Karpas-422 (cell line): ENCODE measurements at regions not wholly inside any gene's neighbourhood (a gene's known extent, or its start where the extent isn't known, plus 50 kb on each side); places are given as distances from the start of the nearest gene placed in this dataset.
"Not testable (repeated sequence)": the region's sequence is repeated elsewhere in the genome, so short reads cannot be mapped to it uniquely, and the experiment has no call there.

Experiments
- DNase-seq: peaks from one replicate; pipeline ENCODE4 v3.0.0-alpha.2; 2015
- H2AFZ ChIP-seq: fragments of 200-600 bp; sonication (generic); 2 replicates; pipeline ENCODE4 v1.6.1; 2014; ENCODE audit warnings: antibody characterized with exemption, low read length, mixed read lengths
- H3K27ac ChIP-seq: fragments of 200-600 bp; sonication (generic); 2 replicates; pipeline ENCODE4 v1.5.1; 2014; ENCODE audit warnings: mild to moderate bottlenecking, low read length, moderate library complexity
- H3K27me3 ChIP-seq: fragments of 200-600 bp; sonication (generic); 2 replicates; pipeline ENCODE4 v1.6.1; 2014; ENCODE audit warnings: low read length, mixed read lengths
- H3K36me3 ChIP-seq: fragments of 200-600 bp; sonication (generic); 2 replicates; pipeline ENCODE4 v1.6.1; 2014; ENCODE audit warnings: low read length, mixed read lengths; ENCODE audit not compliant: insufficient read depth
- H3K4me1 ChIP-seq: fragments of 200-600 bp; sonication (generic); 2 replicates; pipeline ENCODE4 v1.6.1; 2014; ENCODE audit warnings: mild to moderate bottlenecking, low read length, mixed read lengths
- H3K4me2 ChIP-seq: fragments of 200-600 bp; sonication (generic); 2 replicates; pipeline ENCODE4 v1.6.1; 2014; ENCODE audit warnings: low read length, low read depth, mild to moderate bottlenecking; ENCODE audit not compliant: poor library complexity, severe bottlenecking
- H3K4me3 ChIP-seq: fragments of 200-600 bp; sonication (generic); 2 replicates; pipeline ENCODE4 v1.5.1; 2014; ENCODE audit warnings: mild to moderate bottlenecking, antibody characterized with exemption, low read length, mixed read lengths
- H3K79me2 ChIP-seq: fragments of 200-600 bp; sonication (generic); 2 replicates; pipeline ENCODE4 v1.6.1; 2014; ENCODE audit warnings: mild to moderate bottlenecking, low read length, mixed read lengths
- H3K9ac ChIP-seq: fragments of 200-600 bp; sonication (generic); 2 replicates; pipeline ENCODE4 v1.6.0; 2014; ENCODE audit warnings: low read length
- H3K9me2 ChIP-seq: fragments of 200-600 bp; sonication (generic), shearing (Covaris generic); replicated peaks from 2 replicates; pipeline ENCODE4 v1.6.0; 2014; ENCODE audit warnings: mild to moderate bottlenecking, low read length, moderate library complexity; ENCODE audit not compliant: insufficient read depth
- H3K9me3 ChIP-seq: fragments of 300-700, 200-600 bp; sonication (generic); 2 replicates; pipeline ENCODE4 v1.6.1; 2014; ENCODE audit warnings: low read length, mixed read lengths
- H4K20me1 ChIP-seq: fragments of 200-600 bp; sonication (generic); 2 replicates; pipeline ENCODE4 v1.6.1; 2014; ENCODE audit warnings: mild to moderate bottlenecking, antibody characterized with exemption, low read length, low read depth; ENCODE audit not compliant: insufficient read depth

- H3K36me3 ChIP-seq: no peaks in the 10 kb centered on the region
- H3K27me3 ChIP-seq: no peaks in the 10 kb centered on the region
- no peaks in the 10 kb centered on the region; the same call in 1 of the 2 replicates for H3K4me1 ChIP-seq
- H3K27ac ChIP-seq: no peak overlapping the region
- no peak overlapping the region for H3K4me3 ChIP-seq
- H3K9me3 ChIP-seq: peaks cover 27% of the 10 kb centered on the region
- no peaks in the 10 kb centered on the region for H4K20me1 ChIP-seq
- H3K4me2 ChIP-seq: no peak overlapping the region
- no peak overlapping the region for H3K9ac ChIP-seq
- H3K79me2 ChIP-seq: no peaks in the 10 kb centered on the region
- no peaks in the 10 kb centered on the region for H3K9me2 ChIP-seq
- no peak overlapping the region; the same call in 1 of the 2 replicates for H2AFZ ChIP-seq
- DNase-seq: no peak
Observed at GRCh38 chr14:43116341-43116740, 1390.7 kb downstream of the FSCB start.

- no peak for DNase-seq
- Histone ChIP-seq H3K9ac (no peak overlapping the region), H3K4me1 (peaks cover 4% of the 10 kb centered on the region; the same call in 1 of the 2 replicates), H4K20me1 (no peaks in the 10 kb centered on the region), H3K4me3 (no peak overlapping the region), H3K9me3 (no peaks in the 10 kb centered on the region), H3K27ac (no peak overlapping the region), H3K9me2 (no peaks in the 10 kb centered on the region), H2AFZ (peak overlapping the region; percentile 53), H3K79me2 (no peaks in the 10 kb centered on the region), H3K27me3 (no peaks in the 10 kb centered on the region), H3K4me2 (no peak overlapping the region), H3K36me3 (no peaks in the 10 kb centered on the region)
Observed at GRCh38 chr14:43105305-43105704, 1401.8 kb downstream of the FSCB start.

GRCh38 chr14:43090380-43090779, 1416.7 kb downstream of the FSCB start:
- no peaks in the 10 kb centered on the region for H4K20me1 ChIP-seq
- no peaks in the 10 kb centered on the region for H3K27me3 ChIP-seq
- no peaks in the 10 kb centered on the region for H3K9me3 ChIP-seq
- H3K79me2 ChIP-seq: no peaks in the 10 kb centered on the region
- peaks cover 10% of the 10 kb centered on the region for H3K4me1 ChIP-seq
- no peak overlapping the region for H3K9ac ChIP-seq
- H3K36me3 ChIP-seq: no peaks in the 10 kb centered on the region
- DNase-seq: no peak
- no peaks in the 10 kb centered on the region for H3K9me2 ChIP-seq
- H3K4me3 ChIP-seq: no peak overlapping the region
- peak overlapping the region; percentile 34; the same call in 1 of the 2 replicates for H2AFZ ChIP-seq
- H3K4me2 ChIP-seq: no peak overlapping the region
- H3K27ac ChIP-seq: no peak overlapping the region

GRCh38 chr14:43087666-43088065, 1419.4 kb downstream of the FSCB start:
- H4K20me1 ChIP-seq: no peaks in the 10 kb centered on the region
- H3K27ac ChIP-seq: no peak overlapping the region
- H3K4me1 ChIP-seq: peaks cover 4% of the 10 kb centered on the region
- no peak overlapping the region for H3K4me3 ChIP-seq
- H3K36me3 ChIP-seq: no peaks in the 10 kb centered on the region; the same call in 1 of the 2 replicates
- H3K9me3 ChIP-seq: peaks cover 12% of the 10 kb centered on the region
- H2AFZ ChIP-seq: peak overlapping the region; percentile 13
- H3K27me3 ChIP-seq: no peaks in the 10 kb centered on the region
- no peak for DNase-seq
- H3K9me2 ChIP-seq: no peaks in the 10 kb centered on the region
- H3K4me2 ChIP-seq: no peak overlapping the region
- H3K79me2 ChIP-seq: no peaks in the 10 kb centered on the region
- H3K9ac ChIP-seq: no peak overlapping the region

- H3K4me2 ChIP-seq: no peak overlapping the region
- H3K79me2 ChIP-seq: no peaks in the 10 kb centered on the region
- no peak for DNase-seq
- H4K20me1 ChIP-seq: no peaks in the 10 kb centered on the region
- no peak overlapping the region for H3K9ac ChIP-seq
- no peaks in the 10 kb centered on the region for H3K9me2 ChIP-seq
- H3K4me3 ChIP-seq: no peak overlapping the region
- H3K4me1 ChIP-seq: no peaks in the 10 kb centered on the region
- H3K27ac ChIP-seq: no peak overlapping the region
- H3K27me3 ChIP-seq: no peaks in the 10 kb centered on the region
- peak overlapping the region; percentile 47 for H2AFZ ChIP-seq
- H3K9me3 ChIP-seq: peaks cover 15% of the 10 kb centered on the region
- H3K36me3 ChIP-seq: no peaks in the 10 kb centered on the region; the same call in 1 of the 2 replicates
Observed at GRCh38 chr14:43085819-43086218, 1421.3 kb downstream of the FSCB start.

GRCh38 chr14:43067372-43067771, 1439.7 kb downstream of the FSCB start:
- not testable (repeated sequence) for H3K27ac ChIP-seq, H3K27me3 ChIP-seq, H3K79me2 ChIP-seq, DNase-seq, H3K36me3 ChIP-seq, H3K9me2 ChIP-seq, H2AFZ ChIP-seq, H3K9me3 ChIP-seq, H3K4me3 ChIP-seq, H3K4me2 ChIP-seq, H3K9ac ChIP-seq, H4K20me1 ChIP-seq, H3K4me1 ChIP-seq

GRCh38 chr14:43056106-43056505, 1449.4 kb downstream of the LRFN5 start:
- DNase-seq: no peak
- Histone ChIP-seq H3K4me3 (no peak overlapping the region), H3K4me2 (no peak overlapping the region), H3K9me2 (no peaks in the 10 kb centered on the region), H3K79me2 (no peaks in the 10 kb centered on the region), H3K9me3 (peaks cover 3% of the 10 kb centered on the region), H3K36me3 (no peaks in the 10 kb centered on the region), H3K27me3 (no peaks in the 10 kb centered on the region), H3K9ac (no peak overlapping the region), H2AFZ (peak overlapping the region; percentile 72), H3K27ac (no peak overlapping the region), H4K20me1 (no peaks in the 10 kb centered on the region), H3K4me1 (no peaks in the 10 kb centered on the region)

- H3K9me2 ChIP-seq: no peaks in the 10 kb centered on the region
Observed at GRCh38 chr14:43052897-43053296, 1446.2 kb downstream of the LRFN5 start.

GRCh38 chr14:43043850-43044249, 1437.2 kb downstream of the LRFN5 start:
- Histone ChIP-seq H3K79me2 (no peaks in the 10 kb centered on the region), H3K9me2 (no peaks in the 10 kb centered on the region), H3K4me2 (no peak overlapping the region), H3K27me3 (no peaks in the 10 kb centered on the region), H3K4me3 (no peak overlapping the region), H3K4me1 (no peaks in the 10 kb centered on the region), H3K9ac (no peak overlapping the region), H2AFZ (no peak overlapping the region), H3K27ac (no peak overlapping the region), H3K9me3 (peaks cover 4% of the 10 kb centered on the region; the same call in 1 of the 2 replicates), H3K36me3 (no peaks in the 10 kb centered on the region), H4K20me1 (no peaks in the 10 kb centered on the region)
- DNase-seq: no peak

More at GRCh38 chr14:43052897-43053296, 1446.2 kb downstream of the LRFN5 start:
- Histone ChIP-seq H4K20me1 (no peaks in the 10 kb centered on the region), H3K9me3 (no peaks in the 10 kb centered on the region; the same call in 1 of the 2 replicates), H3K4me2 (no peak overlapping the region), H2AFZ (peak overlapping the region; percentile 36; the same call in 1 of the 2 replicates), H3K9ac (no peak overlapping the region), H3K27ac (no peak overlapping the region), H3K27me3 (no peaks in the 10 kb centered on the region), H3K79me2 (no peaks in the 10 kb centered on the region), H3K4me3 (no peak overlapping the region), H3K36me3 (no peaks in the 10 kb centered on the region), H3K4me1 (no peaks in the 10 kb centered on the region)
- DNase-seq: no peak
